B cell (primary cell): ENCODE measurements at regions not wholly inside any gene's neighbourhood (a gene's known extent, or its start where the extent isn't known, plus 50 kb on each side); places are given as distances from the start of the nearest gene placed in this dataset.

ENCODE experiments used
- ATAC-seq: fragments of 200-7000 bp; cut with Tn5 transposase; one replicate; pipeline ENCODE4 v1.10.0; 2021; ENCODE audit warnings: low read depth, mild to moderate bottlenecking, moderate number of reproducible peaks, moderate library complexity
- CTCF ChIA-PET: fragments of 350-600 bp; sonication (Branson Sonifier 250); formaldehyde crosslinking; loops from one replicate; lab custom pipeline; 2021; ENCODE audit warnings: antibody characterized with exemption, inconsistent platforms; lab: Charles Lee
- POLR2A ChIA-PET: fragments of 350-600 bp; sonication (Branson Sonifier 250); formaldehyde crosslinking; loops from one replicate; lab custom pipeline; 2021; ENCODE audit warnings: antibody characterized with exemption; lab: Charles Lee
- DNase-seq: peaks from one replicate; pipeline ENCODE4 v3.0.0; 2013
- H2AFZ ChIP-seq: 2 replicates; pipeline ENCODE4 v1.6.1; 2012; ENCODE audit warnings: mild to moderate bottlenecking, low read depth, low read length; ENCODE audit not compliant: insufficient read depth, poor library complexity, severe bottlenecking
- H3K27ac ChIP-seq, 2 donors: 1 replicate in 1 of 2; 2 replicates in 1 of 2; pipeline ENCODE4 v1.5.1; 2012 to 2013; ENCODE audit warnings: low read length in 2 of 2, mild to moderate bottlenecking in 2 of 2, moderate library complexity in 1 of 2
- H3K27me3 ChIP-seq, 4 experiments: fragments of 200-600 bp in 1 of 4; sonication (generic) in 1 of 4; replicated peaks in 1 of 4; 1 replicate in 2 of 4; 2 replicates in 2 of 4; pipeline versions ENCODE4 v1.6.1 to v1.7.0; 2013 to 2016; ENCODE audit warnings: low read length in 3 of 4, mild to moderate bottlenecking in 2 of 4, mixed read lengths in 1 of 4, moderate library complexity in 1 of 4; ENCODE audit not compliant: insufficient read depth in 4 of 4, control insufficient read depth in 3 of 4; ENCODE audit errors: control extremely low read depth in 1 of 4
- H3K36me3 ChIP-seq, 2 experiments: replicated peaks in 1 of 2; 1 replicate in 1 of 2; 2 replicates in 1 of 2; pipeline versions ENCODE4 v1.6.1 to v1.7.1; 2013; ENCODE audit warnings: low read length in 1 of 2; ENCODE audit not compliant: insufficient read depth in 2 of 2, control insufficient read depth in 1 of 2; ENCODE audit errors: control extremely low read depth in 1 of 2, extremely low read depth in 1 of 2
- H3K4me1 ChIP-seq, 2 donors: fragments of 200-600 bp in 1 of 2; sonication (generic) in 1 of 2; 1 replicate in 1 of 2; 2 replicates in 1 of 2; pipeline versions ENCODE4 v1.5.1 to v1.6.1; 2013 to 2017; ENCODE audit warnings: low read length in 2 of 2; ENCODE audit not compliant: control insufficient read depth in 2 of 2, insufficient read depth in 2 of 2
- H3K4me2 ChIP-seq: replicated peaks from 2 replicates; pipeline ENCODE3; 2012; ENCODE audit warnings: mild to moderate bottlenecking, low read depth, low read length; ENCODE audit not compliant: poor library complexity, severe bottlenecking
- H3K4me3 ChIP-seq, 5 experiments: fragments of 200-600 bp in 1 of 5; sonication (generic) in 1 of 5; 1 replicate in 3 of 5; 2 replicates in 2 of 5; pipeline versions ENCODE4 v1.5.1 to v1.7.0; 2011 to 2016; ENCODE audit warnings: low read length in 4 of 5, mild to moderate bottlenecking in 4 of 5, low read depth in 2 of 5, control low read depth in 1 of 5, moderate library complexity in 1 of 5; ENCODE audit not compliant: insufficient read depth in 1 of 5; ENCODE audit errors: control extremely low read depth in 1 of 5, extremely low read depth in 1 of 5
- H3K79me2 ChIP-seq: fragments of 200-600 bp; sonication (generic); one replicate; pipeline ENCODE4 v1.6.0; 2016; ENCODE audit warnings: low read length; ENCODE audit not compliant: control insufficient read depth, insufficient read depth
- H3K9ac ChIP-seq: fragments of 200-600 bp; sonication (generic); 2 replicates; pipeline ENCODE4 v1.6.1; 2017; ENCODE audit warnings: mild to moderate bottlenecking, low read length, moderate library complexity
- H3K9me3 ChIP-seq, 3 donors: one replicate each; pipeline versions ENCODE4 v1.6.1 to v1.7.1; 2013; ENCODE audit warnings: low read length in 2 of 3; ENCODE audit not compliant: control insufficient read depth in 2 of 3, insufficient read depth in 1 of 3; ENCODE audit errors: control extremely low read depth in 1 of 3
- H4K20me1 ChIP-seq: 2 replicates; pipeline ENCODE4 v1.6.0; 2012; ENCODE audit warnings: mild to moderate bottlenecking, low read length; ENCODE audit not compliant: insufficient read depth, control insufficient read depth, poor library complexity, severe bottlenecking
- H3K27ac Mint-ChIP-seq: one replicate; pipeline ENCODE4 v1.8.0; 2021; ENCODE audit warnings: mixed read lengths
- H3K27me3 Mint-ChIP-seq: one replicate; pipeline ENCODE4 v1.8.0; 2021; ENCODE audit warnings: mixed read lengths
- H3K4me1 Mint-ChIP-seq: one replicate; pipeline ENCODE4 v1.8.0; 2021; ENCODE audit warnings: mixed read lengths
- H3K4me3 Mint-ChIP-seq: one replicate; pipeline ENCODE4 v1.8.0; 2021; ENCODE audit warnings: mixed read lengths
- H3K9me3 Mint-ChIP-seq: one replicate; pipeline ENCODE4 v1.8.0; 2022; ENCODE audit warnings: mixed read lengths; ENCODE audit not compliant: insufficient read depth
- CTCF ChIP-seq: fragments of 200-600 bp; IDR thresholded peaks from one replicate; pipeline ENCODE4 v1.8.0; 2022; ENCODE audit warnings: antibody characterized with exemption, mild to moderate bottlenecking
- EZH2 ChIP-seq: IDR thresholded peaks from 2 replicates; pipeline ENCODE4 v1.6.1; 2012; ENCODE audit warnings: borderline replicate concordance, low read depth, mild to moderate bottlenecking, moderate library complexity, low read length; ENCODE audit not compliant: insufficient read depth, poor library complexity, severe bottlenecking
- WGBS: methylation state at CpG from one replicate; pipeline ENCODE4 v1.1.5; 2013; ENCODE audit warnings: missing lambda C conversion rate; ENCODE audit not compliant: insufficient coverage; 5-methylcytosine and 5-hydroxymethylcytosine counted together
- intact Hi-C: fragments of 100-400 bp; cut with micrococcal nuclease; formaldehyde crosslinking; loops from one replicate; pipeline ENCODE4 v1.10.0; 2022

- Histone ChIP-seq H3K4me3 (no peak overlapping the region), H3K27ac (no peak overlapping the region), H3K4me2 (no peak overlapping the region), H3K36me3 (no peaks in the 10 kb centered on the region), H3K27me3 (no peaks in the 10 kb centered on the region), H3K9me3 (no peaks in the 10 kb centered on the region), H3K4me1 (no peaks in the 10 kb centered on the region), H4K20me1 (no peaks in the 10 kb centered on the region), H3K9ac (no peak overlapping the region), H3K79me2 (no peaks in the 10 kb centered on the region), H2AFZ (no peak overlapping the region)
- no peak overlapping the region for H3K27ac Mint-ChIP-seq
- ChIA-PET POLR2A (no interaction called here), CTCF (no interaction called here)
- H3K27me3 Mint-ChIP-seq: no peaks in the 10 kb centered on the region
- H3K4me3 Mint-ChIP-seq: no peak overlapping the region
- H3K4me1 Mint-ChIP-seq: no peaks in the 10 kb centered on the region
- ATAC-seq (no peak), DNase-seq (no peak)
- H3K9me3 Mint-ChIP-seq: no peaks in the 10 kb centered on the region
- TF ChIP-seq EZH2 (no peak), CTCF (no peak)
- intact Hi-C loops: no loop called here
Observed at GRCh38 chr9:117535973-117536372, 121.1 kb upstream of the ASTN2 start.

GRCh38 chr9:117535434-117535833 lies 120.6 kb upstream of the ASTN2 start:
- Histone ChIP-seq H3K36me3 (no peaks in the 10 kb centered on the region), H3K79me2 (no peaks in the 10 kb centered on the region), H3K27ac (no peak overlapping the region), H2AFZ (no peak overlapping the region), H3K9ac (no peak overlapping the region), H3K4me1 (no peaks in the 10 kb centered on the region), H3K9me3 (peaks cover 0 to 4% (median 0%) of the 10 kb centered on the region in 3 donors), H3K4me2 (no peak overlapping the region), H4K20me1 (no peaks in the 10 kb centered on the region), H3K4me3 (no peak overlapping the region), H3K27me3 (no peaks in the 10 kb centered on the region)
- ATAC-seq (no peak), DNase-seq (no peak)
- H3K27me3 Mint-ChIP-seq: no peaks in the 10 kb centered on the region
- POLR2A ChIA-PET: no interaction called here
- no CpG with 5 or more reads among the region's 3 CpGs for WGBS
- H3K4me3 Mint-ChIP-seq: no peak overlapping the region
- intact Hi-C loops: no loop called here
- no peak overlapping the region for H3K27ac Mint-ChIP-seq
- no peaks in the 10 kb centered on the region for H3K4me1 Mint-ChIP-seq
- H3K9me3 Mint-ChIP-seq: no peaks in the 10 kb centered on the region
- TF ChIP-seq EZH2: no peak
- no peak for TF ChIP-seq CTCF
- CTCF ChIA-PET: no interaction called here
